Stimulated activated CD4-positive, alpha-beta T cell treated with anti-CD3 and anti-CD28 coated beads, Interleukin-4, amount 100 ng/mL, for 24 hours (primary cell): ENCODE measurements at regions not wholly inside any gene's neighbourhood (a gene's known extent, or its start where the extent isn't known, plus 50 kb on each side); places are given as distances from the start of the nearest gene placed in this dataset.

Source experiments
- DNase-seq: peaks from one replicate; pipeline ENCODE4 v3.0.0-alpha.2; 2020

DNA sequence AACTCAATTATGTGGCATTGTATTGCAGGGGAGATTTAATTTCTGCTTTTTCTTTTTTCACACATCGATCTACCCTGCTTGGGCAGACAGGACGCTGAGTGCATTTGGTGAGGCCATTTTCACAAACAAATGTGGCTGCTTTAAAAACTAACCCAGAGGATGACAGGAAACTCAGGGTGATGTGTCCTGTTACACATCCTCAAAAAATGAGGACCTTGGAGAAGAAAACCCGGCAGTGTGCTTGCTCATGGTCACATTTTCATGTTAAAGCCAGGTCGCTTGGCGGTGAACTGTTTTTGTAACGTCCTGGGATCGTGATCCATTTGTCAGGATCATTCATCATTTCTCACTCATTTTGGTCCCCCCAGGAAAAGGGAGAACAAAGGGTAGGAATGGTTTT, 478.3 kb upstream of the ADAMTS16 start:
- no peak for DNase-seq

DNA sequence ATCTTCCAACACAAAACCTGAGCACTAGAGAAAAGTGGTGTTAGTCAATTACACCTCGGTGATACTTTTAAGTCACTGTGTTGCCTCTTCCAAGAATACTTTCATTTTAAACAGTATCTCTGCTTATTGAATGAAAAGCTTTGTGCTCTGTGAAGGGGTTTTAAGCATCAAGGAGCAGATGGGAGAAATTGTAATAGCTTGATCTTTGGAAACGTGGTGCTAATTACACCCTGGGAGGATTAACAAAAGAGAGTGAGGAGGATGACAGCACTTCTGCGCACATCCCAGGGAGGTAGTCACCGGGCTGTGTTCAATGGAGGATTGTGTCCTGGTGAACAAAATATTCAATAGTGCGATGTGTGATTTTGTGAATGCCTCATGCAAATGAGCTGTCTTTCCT, 477.4 kb upstream of the ADAMTS16 start:
- no peak for DNase-seq

DNA sequence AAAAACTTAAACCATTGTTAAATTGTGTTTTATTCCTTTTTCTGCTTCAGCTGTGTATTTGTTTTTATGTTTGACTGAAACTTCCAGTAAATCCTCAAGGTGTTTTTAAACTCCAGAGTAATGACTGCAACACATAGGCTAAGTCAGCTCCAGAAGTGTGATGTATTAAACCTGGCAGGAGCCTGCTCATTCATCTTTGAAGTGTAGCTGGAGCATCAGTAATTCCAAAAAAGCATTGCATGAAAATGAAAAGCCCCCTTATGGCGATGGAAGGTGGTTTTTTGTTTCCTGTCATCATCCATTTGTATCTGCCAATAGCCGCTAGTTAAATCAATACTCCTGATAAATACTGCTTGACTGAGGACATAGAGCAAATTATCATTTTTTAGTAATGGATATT, 474.2 kb upstream of the ADAMTS16 start:
- DNase-seq, result no peak

DNA sequence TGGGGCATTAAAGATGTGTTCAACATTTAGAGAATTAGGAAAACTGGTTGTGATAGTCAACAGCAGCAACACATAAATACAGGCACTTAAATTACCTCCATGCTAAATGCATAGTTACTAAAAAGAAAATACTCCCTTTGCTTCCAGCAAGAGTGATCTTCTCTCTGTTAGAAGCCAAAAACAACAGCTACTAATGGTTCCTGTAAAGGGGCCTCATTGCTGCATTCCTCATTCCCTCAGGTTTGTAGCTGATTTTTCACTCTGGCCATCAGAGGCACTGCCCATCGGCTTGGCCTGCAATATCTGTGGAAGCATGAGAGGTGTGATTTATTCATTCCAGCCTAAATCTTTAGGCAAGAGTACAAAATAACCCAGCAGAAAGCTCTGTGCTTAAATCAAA, 466.0 kb upstream of the ADAMTS16 start:
- no peak for DNase-seq

- DNase-seq, result no peak
These were observed 463.2 kb upstream of the ADAMTS16 start for GRCh38 chr5:4676934-4677333.

DNA sequence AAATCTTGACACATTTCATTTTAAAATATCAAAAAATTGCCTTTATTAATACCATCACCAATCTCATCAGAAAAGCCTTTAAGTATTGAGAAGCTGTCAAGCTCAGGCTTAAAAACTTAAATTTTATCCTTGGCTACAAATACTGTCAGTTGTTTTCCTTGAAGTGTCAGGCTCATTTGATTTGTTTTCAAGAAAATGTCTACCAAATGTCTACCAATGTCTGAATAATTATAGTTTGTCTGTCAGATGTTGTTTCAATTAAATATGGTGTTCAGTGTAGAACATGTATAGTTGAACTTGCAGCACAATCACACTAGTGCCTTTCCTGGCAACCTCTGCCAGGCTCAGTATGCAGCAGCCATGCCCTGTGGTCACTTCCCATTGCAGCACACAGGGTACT, 455.2 kb upstream of the ADAMTS16 start:
- no peak for DNase-seq

GRCh38 chr5:4698596-4698995, 441.5 kb upstream of the ADAMTS16 start:
- no peak for DNase-seq

DNA sequence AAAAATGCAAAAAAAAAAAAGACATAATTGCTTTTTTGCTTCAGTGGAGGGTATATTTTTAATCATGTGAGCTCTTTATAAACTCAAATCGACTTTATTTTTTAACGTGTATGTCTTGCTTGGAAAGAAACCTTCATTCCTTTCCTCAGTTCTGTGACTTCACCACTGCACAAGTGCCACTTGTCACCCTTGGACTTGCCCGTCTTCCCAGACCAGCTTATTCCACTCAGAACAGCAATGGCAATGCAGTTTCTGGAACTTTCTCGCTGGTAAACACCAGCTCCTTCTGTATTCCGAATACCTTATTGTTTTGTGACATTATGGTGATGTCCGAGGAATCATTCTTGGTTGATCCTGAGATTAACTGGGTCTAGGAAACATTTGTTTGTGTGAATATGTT, 440.5 kb upstream of the ADAMTS16 start:
- DNase-seq, result no peak

DNA sequence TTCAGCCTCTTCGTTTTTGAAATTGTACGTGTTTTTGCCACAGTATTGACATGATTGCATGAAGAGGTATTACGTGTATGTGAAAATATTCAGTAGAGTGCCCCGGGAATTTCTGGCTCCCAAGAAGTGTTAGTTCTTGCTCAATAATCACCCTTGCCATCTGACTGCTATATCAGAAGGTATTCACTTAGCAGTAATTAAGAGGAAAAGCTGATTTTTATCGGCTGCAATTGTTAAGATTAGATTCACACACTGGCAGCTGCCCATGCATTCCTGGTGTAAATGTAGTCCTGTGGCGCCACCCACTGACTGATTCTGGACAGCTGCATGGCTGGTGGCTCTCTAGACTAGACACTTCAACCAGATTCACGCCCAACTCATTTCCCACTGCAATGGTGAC, 440.1 kb upstream of the ADAMTS16 start:
- no peak for DNase-seq

- DNase-seq, result no peak
These were observed 439.3 kb upstream of the ADAMTS16 start for GRCh38 chr5:4700871-4701270.

DNA sequence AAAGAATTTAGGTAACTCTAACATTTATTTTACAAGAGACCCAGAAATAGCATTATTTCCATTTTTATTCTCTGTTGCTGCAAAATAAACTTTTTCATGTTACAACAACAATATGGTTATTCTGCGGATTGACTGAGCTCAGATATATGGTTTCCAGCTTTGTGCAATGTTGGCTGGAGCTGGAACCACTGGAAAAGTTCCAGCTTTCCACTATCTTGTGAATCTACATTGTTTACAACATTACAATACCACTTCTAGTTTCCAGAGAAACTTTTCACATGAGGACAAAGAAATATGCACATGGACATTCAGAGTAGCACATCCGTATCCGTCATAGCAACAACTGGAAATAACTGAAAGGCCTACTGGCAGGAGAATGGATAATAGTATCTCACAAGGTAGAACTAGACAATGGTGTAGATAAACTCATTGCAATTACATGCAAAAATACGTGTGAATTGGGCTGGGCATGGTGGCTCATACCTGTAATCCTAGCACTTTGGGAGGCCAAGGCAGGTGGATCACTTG, 436.1 kb upstream of the ADAMTS16 start:
- no peak for DNase-seq

DNA sequence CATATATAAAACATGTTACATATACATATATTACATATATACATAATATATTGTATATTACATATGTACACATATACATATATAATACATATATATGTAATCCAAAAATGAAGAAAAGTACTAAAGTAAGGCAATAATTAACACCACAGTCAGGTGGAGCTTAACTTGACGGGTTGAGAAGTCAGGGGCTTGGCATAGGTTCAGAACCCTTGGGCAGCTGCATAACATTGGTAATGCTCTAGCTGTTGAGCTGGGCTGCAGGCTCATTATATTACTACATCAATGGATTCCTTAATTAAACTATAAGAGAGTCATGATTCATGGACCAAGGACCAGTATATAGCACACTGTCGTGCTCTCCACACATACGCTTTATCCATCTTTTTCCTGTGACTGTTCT, 435.2 kb upstream of the ADAMTS16 start:
- DNase-seq, result no peak

GRCh38 chr5:4716781-4717180, 423.3 kb upstream of the ADAMTS16 start:
- DNase-seq, result no peak

DNA sequence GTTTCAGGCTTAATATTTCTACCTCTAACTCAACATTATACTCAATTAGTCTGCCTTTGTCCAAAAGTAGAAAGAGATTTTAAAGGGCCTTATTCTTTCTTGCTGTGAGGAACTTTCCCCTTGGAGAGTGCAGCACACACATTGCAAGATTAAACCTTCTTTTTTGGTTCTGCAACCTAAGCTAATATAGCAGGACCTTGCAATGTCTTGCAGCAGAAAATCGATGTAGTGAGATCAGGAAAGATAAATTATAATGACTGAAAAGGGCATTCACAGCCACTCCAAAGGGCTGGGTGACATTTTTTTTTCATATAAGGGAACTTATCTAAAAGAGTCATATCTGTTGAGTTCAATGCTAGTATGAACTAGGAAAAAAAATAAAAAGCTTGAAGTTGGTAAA, 422.7 kb upstream of the ADAMTS16 start:
- no peak for DNase-seq

DNA sequence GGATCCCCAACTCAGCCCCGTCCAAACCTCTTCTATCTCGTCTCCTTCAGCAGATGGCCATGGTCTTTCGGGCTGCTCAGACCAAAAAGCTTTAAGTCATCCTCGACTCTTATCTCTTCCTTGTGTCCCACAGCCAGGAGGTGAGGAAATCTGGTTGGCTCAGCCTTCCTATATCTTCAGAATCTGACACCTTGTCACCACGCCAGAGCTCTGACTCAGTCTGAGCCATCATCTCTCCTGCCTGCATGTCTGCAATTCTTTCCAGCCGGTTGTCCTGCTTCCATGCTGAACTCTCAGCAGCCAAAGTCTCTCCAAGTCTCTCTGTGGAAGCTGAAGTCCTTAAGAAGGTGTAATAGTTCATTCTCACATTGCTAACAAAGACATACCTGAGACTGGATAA, 419.3 kb upstream of the ADAMTS16 start:
- no peak for DNase-seq

GRCh38 chr5:4722886-4723285, 417.2 kb upstream of the ADAMTS16 start:
- DNase-seq, result no peak

DNA sequence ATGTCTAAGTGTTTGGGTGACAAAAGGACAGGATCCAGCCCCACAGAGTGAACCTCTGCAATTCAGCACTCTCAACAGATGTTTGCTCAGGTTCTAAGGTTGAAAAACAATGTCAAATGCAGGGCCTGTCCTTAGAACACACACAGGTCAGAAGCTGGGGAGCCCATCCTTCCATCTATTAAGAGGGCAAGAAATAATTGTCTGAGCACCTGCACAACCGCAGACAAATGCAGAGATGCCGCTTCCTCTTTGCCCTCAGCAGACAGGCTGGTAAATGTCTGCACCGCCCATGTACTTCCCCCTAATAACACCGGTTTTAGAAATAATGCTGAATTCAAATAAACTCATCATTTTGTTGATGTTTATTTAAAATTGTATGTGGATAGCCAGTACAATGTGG, 414.5 kb upstream of the ADAMTS16 start:
- DNase-seq, result no peak

DNA sequence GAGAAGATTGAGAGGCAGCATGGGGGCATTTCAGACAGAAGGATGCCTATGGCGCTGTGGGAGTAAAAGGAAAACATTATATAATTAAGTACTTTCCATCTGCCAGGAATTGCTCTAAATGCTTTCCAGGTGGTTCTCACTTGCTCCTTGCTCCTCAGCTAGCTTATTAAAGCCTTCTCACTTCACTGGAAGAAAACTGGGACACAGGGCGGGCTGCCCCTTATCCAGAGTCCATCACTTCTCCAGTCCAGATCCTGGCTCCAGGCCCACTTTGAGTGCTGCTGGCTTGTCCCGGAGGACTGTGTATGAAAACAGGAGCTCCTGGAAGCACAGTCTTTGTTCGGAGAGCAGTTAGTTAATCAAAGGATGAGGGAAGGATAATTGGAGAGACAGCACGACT, 409.9 kb upstream of the ADAMTS16 start:
- DNase-seq, result no peak

DNA sequence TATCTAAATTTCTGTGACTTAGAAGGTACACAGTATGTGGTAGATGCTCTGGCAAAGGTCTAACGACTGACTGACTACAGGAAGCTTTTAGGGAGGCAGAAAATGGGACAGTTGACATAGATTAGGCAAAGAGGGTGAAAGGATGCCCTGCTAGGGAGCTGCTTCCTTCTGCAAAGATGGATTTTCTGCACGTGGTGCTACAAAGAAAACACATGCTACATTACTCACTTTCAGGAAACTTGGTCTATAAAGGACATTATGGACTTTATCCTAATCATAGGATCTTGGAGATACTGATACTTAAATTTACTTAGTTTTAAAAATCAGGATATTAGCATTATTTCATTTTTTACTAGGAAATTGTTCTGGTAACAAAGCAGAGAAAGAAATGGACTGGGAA, 405.8 kb upstream of the ADAMTS16 start:
- no peak for DNase-seq

- DNase-seq, result no peak
These were observed 404.9 kb upstream of the ADAMTS16 start for GRCh38 chr5:4735261-4735660.

GRCh38 chr5:4737868-4738267, 402.3 kb upstream of the ADAMTS16 start:
- no peak for DNase-seq

DNA sequence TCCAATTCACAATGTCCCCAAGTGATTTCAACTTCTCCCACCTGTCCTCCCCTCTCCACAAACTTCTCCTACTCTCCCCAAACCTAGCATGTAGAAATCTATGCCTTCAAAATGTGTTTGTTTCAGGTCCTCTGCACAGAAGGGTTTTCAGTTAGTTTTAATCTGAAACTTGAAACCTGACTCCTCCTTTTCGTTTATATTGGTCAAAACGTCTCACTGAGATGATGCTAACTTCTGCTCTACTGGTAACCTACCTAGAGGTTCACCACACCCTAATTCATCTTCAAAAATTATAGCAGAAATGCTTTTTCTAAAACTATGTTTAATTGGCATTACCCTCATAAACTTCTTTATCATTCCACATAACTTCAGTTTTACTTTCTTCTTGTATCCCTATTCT, 401.8 kb upstream of the ADAMTS16 start:
- no peak for DNase-seq

DNA sequence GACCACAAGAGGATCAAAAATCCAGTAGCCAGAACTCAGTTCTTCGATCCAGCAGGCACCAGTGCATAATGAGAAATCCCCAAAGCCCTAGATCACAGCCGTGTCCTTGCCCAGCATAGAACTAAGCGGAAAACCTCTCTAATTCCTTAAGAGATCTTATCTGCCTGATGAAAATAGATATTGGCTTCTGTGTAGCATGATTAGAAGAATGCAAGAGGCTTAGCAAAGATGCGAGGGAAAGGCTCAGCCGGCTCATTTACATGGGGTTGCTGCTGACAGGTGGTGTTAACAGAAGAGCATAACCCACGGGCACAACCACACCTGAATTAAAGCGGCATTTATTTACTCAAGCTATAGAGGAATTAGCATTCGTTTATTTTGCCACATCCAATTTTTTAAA, 400.0 kb upstream of the ADAMTS16 start:
- DNase-seq, result no peak

DNA sequence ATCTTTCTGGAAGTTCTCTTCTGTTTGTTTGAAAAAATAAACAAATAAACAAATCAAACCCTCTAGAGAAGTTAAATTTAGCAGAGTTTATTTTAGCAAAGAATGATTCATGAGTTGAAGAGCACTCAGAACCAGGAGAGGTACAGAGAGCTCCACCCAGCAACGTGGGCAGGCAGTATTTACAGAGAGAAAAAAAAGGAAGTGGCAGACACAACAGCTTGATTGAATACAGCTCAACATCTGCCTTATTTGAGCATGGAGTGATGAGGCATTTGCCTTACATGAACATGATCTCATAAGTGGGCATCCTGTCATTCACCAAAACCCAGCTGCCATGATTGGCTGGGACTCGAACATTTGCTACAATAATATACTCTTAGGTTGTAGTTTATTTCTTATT, 381.6 kb upstream of the ADAMTS16 start:
- no peak for DNase-seq

- DNase-seq, result no peak
These were observed 381.1 kb upstream of the ADAMTS16 start for GRCh38 chr5:4758996-4759395.

DNA sequence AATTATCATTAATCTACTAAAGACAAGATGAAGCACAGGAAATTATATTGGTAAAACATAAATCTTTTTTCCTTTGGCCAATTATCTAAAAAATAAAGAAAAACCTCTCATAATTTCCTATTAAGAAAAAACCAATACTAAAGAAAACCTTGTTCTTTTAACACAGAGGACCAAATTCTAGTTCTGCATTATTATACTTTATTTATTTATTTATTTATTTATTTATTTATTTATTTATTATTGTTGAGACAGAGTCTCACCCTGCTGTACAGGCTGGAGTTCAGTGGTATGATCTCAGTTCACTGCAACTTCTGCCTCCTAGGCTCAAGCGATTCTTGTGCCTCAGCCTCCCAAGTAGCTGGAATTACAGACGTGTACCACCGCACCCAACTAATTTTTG, 377.8 kb upstream of the ADAMTS16 start:
- DNase-seq, result no peak
